Middle frontal gyrus (tissue), 1 donor: ENCODE measurements at regions not wholly inside any gene's neighbourhood (a gene's known extent, or its start where the extent isn't known, plus 50 kb on each side); places are given as distances from the start of the nearest gene placed in this dataset.
"Not testable (repeated sequence)": the region's sequence is repeated elsewhere in the genome, so short reads cannot be mapped to it uniquely, and the experiment has no call there.

Source experiments
- DNase-seq: peaks from one replicate; pipeline ENCODE4 v3.0.0-alpha.2; 2015; ENCODE audit warnings: low spot score; ENCODE audit errors: extremely low spot score

- no peak for DNase-seq
Observed at GRCh38 chr9:101999441-101999840, 261.0 kb upstream of the GRIN3A start.

GRCh38 chr9:101995231-101995630 lies 256.8 kb upstream of the GRIN3A start:
- DNase-seq, result no peak

- DNase-seq, result no peak
Observed at GRCh38 chr9:101993771-101994170, 255.3 kb upstream of the GRIN3A start.

GRCh38 chr9:101991926-101992325 lies 253.5 kb upstream of the GRIN3A start:
- no peak for DNase-seq

- DNase-seq, result peak; percentile 8
Observed at GRCh38 chr9:101977614-101978210, 239.3 kb upstream of the GRIN3A start.

- no peak for DNase-seq
Observed at GRCh38 chr9:101970609-101971008, 232.2 kb upstream of the GRIN3A start.

GRCh38 chr9:101968392-101968791 lies 229.9 kb upstream of the GRIN3A start:
- DNase-seq, result no peak

- no peak for DNase-seq
Observed at GRCh38 chr9:101966691-101967090, 228.2 kb upstream of the GRIN3A start.

GRCh38 chr9:101957705-101958104 lies 219.3 kb upstream of the GRIN3A start:
- no peak for DNase-seq

- DNase-seq, result no peak
Observed at GRCh38 chr9:101951598-101951997, 213.2 kb upstream of the GRIN3A start.

- DNase-seq, result no peak
Observed at GRCh38 chr9:101931756-101932155, 193.3 kb upstream of the GRIN3A start.

- no peak for DNase-seq
Observed at GRCh38 chr9:101930783-101931182, 192.3 kb upstream of the GRIN3A start.

- no peak for DNase-seq
Observed at GRCh38 chr9:101925498-101925897, 187.1 kb upstream of the GRIN3A start.

GRCh38 chr9:101923451-101923850 lies 185.0 kb upstream of the GRIN3A start:
- no peak for DNase-seq

- DNase-seq, result not testable (repeated sequence)
Observed at GRCh38 chr9:101916948-101917347, 178.5 kb upstream of the GRIN3A start.

- no peak for DNase-seq
Observed at GRCh38 chr9:101915482-101915881, 177.0 kb upstream of the GRIN3A start.

GRCh38 chr9:101912698-101913097 lies 174.3 kb upstream of the GRIN3A start:
- no peak for DNase-seq

- no peak for DNase-seq
Observed at GRCh38 chr9:101907466-101907865, 169.0 kb upstream of the GRIN3A start.

GRCh38 chr9:101904845-101905244 lies 166.4 kb upstream of the GRIN3A start:
- DNase-seq, result no peak

- no peak for DNase-seq
Observed at GRCh38 chr9:101902051-101902450, 163.6 kb upstream of the GRIN3A start.

GRCh38 chr9:101897196-101897595 lies 158.7 kb upstream of the GRIN3A start:
- DNase-seq, result no peak

GRCh38 chr9:101893661-101894646 lies 155.5 kb upstream of the GRIN3A start:
- no peak for DNase-seq

GRCh38 chr9:101881508-101881907 lies 143.1 kb upstream of the GRIN3A start:
- no peak for DNase-seq
